HCT116 (cell line): ENCODE measurements at regions not wholly inside any gene's neighbourhood (a gene's known extent, or its start where the extent isn't known, plus 50 kb on each side); places are given as distances from the start of the nearest gene placed in this dataset.

Source experiments
- ATAC-seq: fragments of 200-7000 bp; cut with Tn5 transposase; 2 replicates; pipeline ENCODE4 v1.9.1; 2020; ENCODE audit warnings: mild to moderate bottlenecking, moderate library complexity
- BruUV-seq: library from RNA; stranded (reverse); fragments of 400-500 nt; replicated peaks from 2 replicates; lab custom pipeline; 2021; lab: Mats Ljungman, UMichigan
- CTCF ChIA-PET: fragments of 300-600 bp; sonication (Branson Sonifier 250); formaldehyde crosslinking; loops from one replicate; lab custom pipeline; 2021; ENCODE audit warnings: antibody characterized with exemption; lab: Charles Lee
- POLR2A ChIA-PET: fragments of 300-600, 350-600 bp; sonication (Branson Sonifier 250); formaldehyde crosslinking; loops from one replicate; lab custom pipeline; 2021; ENCODE audit warnings: antibody characterized with exemption; lab: Charles Lee
- RAD21 ChIA-PET, 2 experiments: fragments of 300-600 bp; sonication (Branson Sonifier 250); formaldehyde crosslinking; loops; one replicate each; lab custom pipeline; 2023; ENCODE audit warnings: low total read pairs in 2 of 2; ENCODE audit not compliant: uncharacterized antibody in 2 of 2, unreplicated experiment in 2 of 2, low non-redundant PET in 1 of 2; lab: Charles Lee
- DNase-seq: peaks from one replicate; pipeline ENCODE4 v3.0.0-alpha.2; 2010; ENCODE audit warnings: low read depth, low spot score
- H2AFZ ChIP-seq: fragments of 200-600 bp; shearing (Covaris generic), sonication (generic); 2 replicates; pipeline ENCODE4 v1.6.1; 2017; ENCODE audit warnings: low read depth, mixed run types, mixed read lengths, antibody characterized with exemption, low read length; ENCODE audit not compliant: poor library complexity, severe bottlenecking
- H3K27ac ChIP-seq: 2 replicates; pipeline ENCODE4 v1.5.1; 2012; ENCODE audit warnings: low read depth, low read length
- H3K27me3 ChIP-seq: fragments of 200-600 bp; sonication (generic); 2 replicates; pipeline ENCODE4 v1.6.1; 2016; ENCODE audit warnings: mixed run types, low read length, mixed read lengths; ENCODE audit not compliant: insufficient read depth
- H3K36me3 ChIP-seq, 2 experiments: fragments of 200-500 bp in 1 of 2; fragments of 200-600 bp in 1 of 2; sonication (Bioruptor generic) in 1 of 2; sonication (generic) in 1 of 2; 2 replicates each; pipeline versions ENCODE4 v1.5.1 to v1.6.1; 2014 to 2016; ENCODE audit warnings: low read length in 2 of 2, inconsistent platforms in 1 of 2, mixed read lengths in 1 of 2, mixed run types in 1 of 2; ENCODE audit not compliant: insufficient read depth in 2 of 2, control insufficient read depth in 1 of 2
- H3K4me1 ChIP-seq, 2 experiments: fragments of 200-600 bp in 1 of 2; sonication (generic) in 1 of 2; 2 replicates each; pipeline versions ENCODE4 v1.5.1 to v1.6.1; 2012 to 2017; ENCODE audit warnings: low read length in 2 of 2, inconsistent platforms in 1 of 2, mild to moderate bottlenecking in 1 of 2, mixed read lengths in 1 of 2, mixed run types in 1 of 2, moderate library complexity in 1 of 2; ENCODE audit not compliant: insufficient read depth in 2 of 2, control insufficient read depth in 1 of 2
- H3K4me2 ChIP-seq: fragments of 200-600 bp; sonication (generic); 2 replicates; pipeline ENCODE4 v1.6.1; 2017; ENCODE audit warnings: mixed run types, low read length, mixed read lengths
- H3K4me3 ChIP-seq, 2 experiments: fragments of 200-600 bp in 1 of 2; sonication (generic) in 1 of 2; replicated peaks in 1 of 2; 2 replicates each; pipeline ENCODE4 v1.5.1; 2011 to 2016; ENCODE audit warnings: low read length in 2 of 2, control low read depth in 1 of 2, low read depth in 1 of 2, mild to moderate bottlenecking in 1 of 2, mixed read lengths in 1 of 2, mixed run types in 1 of 2
- H3K79me2 ChIP-seq: fragments of 200-600 bp; sonication (generic); 2 replicates; pipeline ENCODE4 v1.6.1; 2017; ENCODE audit warnings: mild to moderate bottlenecking, mixed run types, low read length, moderate library complexity, mixed read lengths; ENCODE audit not compliant: insufficient read depth
- H3K9ac ChIP-seq: fragments of 200-600 bp; sonication (generic); 2 replicates; pipeline ENCODE4 v1.6.1; 2016; ENCODE audit warnings: low read length, mixed read lengths
- H3K9me2 ChIP-seq: fragments of 200-600 bp; sonication (generic), shearing (Covaris generic); 2 replicates; pipeline ENCODE4 v1.6.1; 2017; ENCODE audit warnings: mixed run types, mild to moderate bottlenecking, moderate library complexity; ENCODE audit not compliant: insufficient read depth
- H3K9me3 ChIP-seq, 2 experiments: fragments of 200-500 bp in 1 of 2; fragments of 200-600 bp in 1 of 2; sonication (Bioruptor generic) in 1 of 2; sonication (generic) in 1 of 2; 2 replicates each; pipeline ENCODE4 v1.6.1; 2014 to 2017; ENCODE audit warnings: low read length in 2 of 2, mixed read lengths in 2 of 2, inconsistent platforms in 1 of 2, low read depth in 1 of 2, mild to moderate bottlenecking in 1 of 2, mixed run types in 1 of 2, moderate library complexity in 1 of 2; ENCODE audit not compliant: control insufficient read depth in 1 of 2, insufficient read depth in 1 of 2
- H4K20me1 ChIP-seq: fragments of 200-600 bp; sonication (generic), shearing (Covaris generic); 2 replicates; pipeline ENCODE4 v1.6.1; 2017; ENCODE audit warnings: mixed run types, mild to moderate bottlenecking, moderate library complexity; ENCODE audit not compliant: insufficient read depth
- CBX3 ChIP-seq: IDR thresholded peaks from 2 replicates; pipeline ENCODE4 v1.6.1; 2012; ENCODE audit warnings: low read depth
- CEBPB ChIP-seq: IDR thresholded peaks from 2 replicates; pipeline ENCODE4 v1.6.1; 2012; ENCODE audit warnings: low read depth
- EZH2 ChIP-seq: fragments of 200-600 bp; sonication (generic); IDR thresholded peaks from 2 replicates; pipeline ENCODE4 v1.6.1; 2017; ENCODE audit warnings: antibody characterized with exemption, mixed run types
- JUND ChIP-seq: IDR thresholded peaks from 2 replicates; pipeline ENCODE4 v1.6.1; 2012
- POLR2A ChIP-seq: IDR thresholded peaks from 2 replicates; pipeline ENCODE4 v1.7.0; 2011; ENCODE audit warnings: borderline replicate concordance; ENCODE audit not compliant: insufficient read depth, insufficient read length; ENCODE audit errors: extremely low read depth
- POLR2AphosphoS5 ChIP-seq: IDR thresholded peaks from 2 replicates; pipeline ENCODE4 v1.6.1; 2011; ENCODE audit warnings: mild to moderate bottlenecking, low read depth, low read length, moderate library complexity
- RAD21 ChIP-seq: IDR thresholded peaks from 2 replicates; pipeline ENCODE4 v1.6.1; 2012; ENCODE audit warnings: low read depth, mild to moderate bottlenecking
- TCF7L2 ChIP-seq: IDR thresholded peaks from 2 replicates; pipeline ENCODE4 v1.7.0; 2011; ENCODE audit warnings: borderline replicate concordance, inconsistent platforms; ENCODE audit not compliant: insufficient read depth, insufficient read length; ENCODE audit errors: extremely low read depth
- ZFX ChIP-seq: fragments of 450-650 bp; IDR thresholded peaks from 2 replicates; pipeline ENCODE4 v1.6.1; 2017
- intact Hi-C: fragments of 100-400 bp; cut with micrococcal nuclease; formaldehyde crosslinking; loops from 2 replicates; pipeline ENCODE4 v1.10.0; 2022
- TF ChIP-seq, protein P1 (sequence below): IDR thresholded peaks from 2 replicates; pipeline ENCODE4 v1.6.1; 2012
- TF ChIP-seq, protein P2 (sequence below): IDR thresholded peaks from 2 replicates; pipeline ENCODE4 v1.6.1; 2012
- TF ChIP-seq, protein P3 (sequence below): IDR thresholded peaks from 2 replicates; pipeline ENCODE4 v1.6.1; 2012; ENCODE audit warnings: low read depth

DNA sequence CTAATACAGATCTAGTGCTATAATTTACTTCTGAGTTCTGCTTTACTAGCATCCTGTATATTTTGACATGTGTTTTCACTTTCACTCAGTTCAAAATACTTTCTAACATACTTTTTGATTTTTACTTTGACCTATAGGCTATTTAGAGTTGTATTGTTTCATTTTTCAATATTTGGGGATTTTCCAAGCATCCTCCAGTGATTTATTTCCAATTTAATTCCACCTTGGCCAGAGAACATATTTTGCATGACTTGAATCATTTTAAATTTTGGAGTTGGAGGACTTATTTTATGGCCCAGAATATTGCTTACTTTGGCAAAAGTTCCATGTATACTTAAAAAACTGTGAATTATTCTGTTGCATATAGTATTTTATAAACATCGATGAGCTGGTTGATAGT lies 1215.6 kb upstream of the MAP3K7 start:
- no peak overlapping the region for H3K27ac ChIP-seq
- TF ChIP-seq, protein P1, sequence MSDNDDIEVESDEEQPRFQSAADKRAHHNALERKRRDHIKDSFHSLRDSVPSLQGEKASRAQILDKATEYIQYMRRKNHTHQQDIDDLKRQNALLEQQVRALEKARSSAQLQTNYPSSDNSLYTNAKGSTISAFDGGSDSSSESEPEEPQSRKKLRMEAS = no peak
- TF ChIP-seq POLR2A (no peak), CBX3 (no peak), RAD21 (no peak), POLR2AphosphoS5 (no peak), EZH2 (no peak), TCF7L2 (no peak), CEBPB (no peak), ZFX (no peak), JUND (no peak)
- TF ChIP-seq, protein P2, sequence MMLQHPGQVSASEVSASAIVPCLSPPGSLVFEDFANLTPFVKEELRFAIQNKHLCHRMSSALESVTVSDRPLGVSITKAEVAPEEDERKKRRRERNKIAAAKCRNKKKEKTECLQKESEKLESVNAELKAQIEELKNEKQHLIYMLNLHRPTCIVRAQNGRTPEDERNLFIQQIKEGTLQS = no peak
- TF ChIP-seq, protein P3, sequence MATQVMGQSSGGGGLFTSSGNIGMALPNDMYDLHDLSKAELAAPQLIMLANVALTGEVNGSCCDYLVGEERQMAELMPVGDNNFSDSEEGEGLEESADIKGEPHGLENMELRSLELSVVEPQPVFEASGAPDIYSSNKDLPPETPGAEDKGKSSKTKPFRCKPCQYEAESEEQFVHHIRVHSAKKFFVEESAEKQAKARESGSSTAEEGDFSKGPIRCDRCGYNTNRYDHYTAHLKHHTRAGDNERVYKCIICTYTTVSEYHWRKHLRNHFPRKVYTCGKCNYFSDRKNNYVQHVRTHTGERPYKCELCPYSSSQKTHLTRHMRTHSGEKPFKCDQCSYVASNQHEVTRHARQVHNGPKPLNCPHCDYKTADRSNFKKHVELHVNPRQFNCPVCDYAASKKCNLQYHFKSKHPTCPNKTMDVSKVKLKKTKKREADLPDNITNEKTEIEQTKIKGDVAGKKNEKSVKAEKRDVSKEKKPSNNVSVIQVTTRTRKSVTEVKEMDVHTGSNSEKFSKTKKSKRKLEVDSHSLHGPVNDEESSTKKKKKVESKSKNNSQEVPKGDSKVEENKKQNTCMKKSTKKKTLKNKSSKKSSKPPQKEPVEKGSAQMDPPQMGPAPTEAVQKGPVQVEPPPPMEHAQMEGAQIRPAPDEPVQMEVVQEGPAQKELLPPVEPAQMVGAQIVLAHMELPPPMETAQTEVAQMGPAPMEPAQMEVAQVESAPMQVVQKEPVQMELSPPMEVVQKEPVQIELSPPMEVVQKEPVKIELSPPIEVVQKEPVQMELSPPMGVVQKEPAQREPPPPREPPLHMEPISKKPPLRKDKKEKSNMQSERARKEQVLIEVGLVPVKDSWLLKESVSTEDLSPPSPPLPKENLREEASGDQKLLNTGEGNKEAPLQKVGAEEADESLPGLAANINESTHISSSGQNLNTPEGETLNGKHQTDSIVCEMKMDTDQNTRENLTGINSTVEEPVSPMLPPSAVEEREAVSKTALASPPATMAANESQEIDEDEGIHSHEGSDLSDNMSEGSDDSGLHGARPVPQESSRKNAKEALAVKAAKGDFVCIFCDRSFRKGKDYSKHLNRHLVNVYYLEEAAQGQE = no peak
- no peak for ATAC-seq
- H3K4me1 ChIP-seq = no peaks in the 10 kb centered on the region
- peaks cover 3 to 16% of the 10 kb centered on the region in 2 experiments; a peak in 2 of 4 replicates for H3K9me3 ChIP-seq
- H3K79me2 ChIP-seq = no peaks in the 10 kb centered on the region
- no TSS peak for BruUV-seq
- no peak for DNase-seq
- no peak overlapping the region for H2AFZ ChIP-seq
- H4K20me1 ChIP-seq = no peaks in the 10 kb centered on the region
- H3K27me3 ChIP-seq = no peaks in the 10 kb centered on the region
- H3K9me2 ChIP-seq = no peaks in the 10 kb centered on the region
- ChIA-PET CTCF (no interaction called here), RAD21 (no interaction called here), POLR2A (no interaction called here)
- no peak overlapping the region for H3K9ac ChIP-seq
- H3K4me3 ChIP-seq = no peak overlapping the region
- H3K4me2 ChIP-seq = no peak overlapping the region
- H3K36me3 ChIP-seq = no peaks in the 10 kb centered on the region
- intact Hi-C loops = no loop called here
